ENCODE measurements at regions not wholly inside any gene's neighbourhood (a gene's known extent, or its start where the extent isn't known, plus 50 kb on each side); places are given as distances from the start of the nearest gene placed in this dataset.

DNA sequence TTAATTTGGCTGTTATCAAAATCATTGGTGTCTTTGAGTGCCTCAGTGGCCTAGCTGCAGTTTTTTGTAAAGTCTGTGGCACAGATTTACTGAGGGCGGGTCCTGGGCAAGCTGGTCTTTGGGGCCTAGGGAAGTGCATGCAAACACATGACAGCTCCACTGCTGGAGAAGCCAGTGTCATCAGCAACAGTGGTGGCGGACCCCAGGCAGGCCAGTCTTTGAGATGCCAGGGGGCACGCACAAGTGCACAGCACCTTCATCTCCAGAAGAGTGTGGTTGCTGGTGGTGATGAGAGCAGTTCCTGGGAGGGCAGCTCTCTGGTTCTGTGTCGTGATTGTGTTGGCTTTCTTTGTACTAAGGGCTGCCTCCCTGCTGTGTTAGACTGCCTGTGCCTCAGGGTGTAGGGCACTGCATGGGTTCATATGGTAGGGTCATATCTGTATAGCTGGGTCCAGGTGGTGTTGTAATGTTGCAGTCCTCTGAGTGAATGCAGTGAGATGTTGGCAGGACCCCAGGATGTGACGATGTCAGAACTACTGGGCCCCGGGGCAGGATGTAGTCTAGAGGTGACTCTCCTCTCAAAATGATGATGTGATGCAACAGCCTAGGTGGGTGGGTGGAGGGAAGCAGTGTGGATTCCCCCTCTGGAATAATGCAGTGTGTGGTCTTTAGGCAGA, 646.7 kb upstream of the CDH2 start:
- Histone ChIP-seq H3K36me3 (no peaks in the 10 kb centered on the region), H3K27me3 (no peaks in the 10 kb centered on the region), H3K9me3 (no peaks in the 10 kb centered on the region), H3K27ac (no peak overlapping the region), H3K4me1 (no peaks in the 10 kb centered on the region), H3K4me3 (replicated peaks in 1 of 3) (no peak overlapping the region)
- intact Hi-C loops (cut with DNase I) = no loop called here
- no peak for DNase-seq
- WGBS, 2 donors = 88 to 91% methylated on average over 6 of the region's 6 CpGs
- TF ChIP-seq, protein P1, sequence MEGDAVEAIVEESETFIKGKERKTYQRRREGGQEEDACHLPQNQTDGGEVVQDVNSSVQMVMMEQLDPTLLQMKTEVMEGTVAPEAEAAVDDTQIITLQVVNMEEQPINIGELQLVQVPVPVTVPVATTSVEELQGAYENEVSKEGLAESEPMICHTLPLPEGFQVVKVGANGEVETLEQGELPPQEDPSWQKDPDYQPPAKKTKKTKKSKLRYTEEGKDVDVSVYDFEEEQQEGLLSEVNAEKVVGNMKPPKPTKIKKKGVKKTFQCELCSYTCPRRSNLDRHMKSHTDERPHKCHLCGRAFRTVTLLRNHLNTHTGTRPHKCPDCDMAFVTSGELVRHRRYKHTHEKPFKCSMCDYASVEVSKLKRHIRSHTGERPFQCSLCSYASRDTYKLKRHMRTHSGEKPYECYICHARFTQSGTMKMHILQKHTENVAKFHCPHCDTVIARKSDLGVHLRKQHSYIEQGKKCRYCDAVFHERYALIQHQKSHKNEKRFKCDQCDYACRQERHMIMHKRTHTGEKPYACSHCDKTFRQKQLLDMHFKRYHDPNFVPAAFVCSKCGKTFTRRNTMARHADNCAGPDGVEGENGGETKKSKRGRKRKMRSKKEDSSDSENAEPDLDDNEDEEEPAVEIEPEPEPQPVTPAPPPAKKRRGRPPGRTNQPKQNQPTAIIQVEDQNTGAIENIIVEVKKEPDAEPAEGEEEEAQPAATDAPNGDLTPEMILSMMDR (IDR thresholded peaks at IDR 0.05) = no peak
- no peak for TF ChIP-seq POLR2A (IDR thresholded peaks at IDR 0.05)

DNA sequence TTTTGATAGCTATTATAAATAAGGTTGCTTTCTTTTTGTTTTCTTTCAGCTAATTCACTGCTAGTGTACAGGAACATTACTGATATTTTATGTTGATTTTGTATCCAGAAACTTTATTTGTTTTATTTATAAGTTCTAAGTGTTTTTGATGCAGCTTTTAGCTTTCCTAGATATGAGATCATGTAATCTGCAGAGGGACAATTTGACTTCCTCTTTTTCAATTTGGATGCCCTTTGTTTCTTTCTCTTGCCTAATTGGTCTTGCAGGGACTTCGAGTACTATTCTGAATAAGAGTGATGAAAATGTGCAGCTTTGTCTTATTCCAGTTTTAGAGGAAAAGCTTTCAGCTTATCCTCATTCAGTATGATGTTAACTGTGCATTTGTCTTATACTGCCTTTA, 643.4 kb upstream of the CDH2 start:
- TF ChIP-seq, protein P1 (IDR thresholded peaks at IDR 0.05) = no peak
- no peak for TF ChIP-seq POLR2A (IDR thresholded peaks at IDR 0.05)
- Histone ChIP-seq H3K36me3 (no peaks in the 10 kb centered on the region), H3K4me3 (replicated peaks in 1 of 3) (no peak overlapping the region), H3K27me3 (no peaks in the 10 kb centered on the region), H3K4me1 (no peaks in the 10 kb centered on the region), H3K9me3 (no peaks in the 10 kb centered on the region), H3K27ac (no peak overlapping the region)
- intact Hi-C loops (cut with DNase I) = no loop called here
- DNase-seq = no peak
- 67 to 77% methylated on average over 1 of the region's 1 CpG for WGBS, 2 donors

DNA sequence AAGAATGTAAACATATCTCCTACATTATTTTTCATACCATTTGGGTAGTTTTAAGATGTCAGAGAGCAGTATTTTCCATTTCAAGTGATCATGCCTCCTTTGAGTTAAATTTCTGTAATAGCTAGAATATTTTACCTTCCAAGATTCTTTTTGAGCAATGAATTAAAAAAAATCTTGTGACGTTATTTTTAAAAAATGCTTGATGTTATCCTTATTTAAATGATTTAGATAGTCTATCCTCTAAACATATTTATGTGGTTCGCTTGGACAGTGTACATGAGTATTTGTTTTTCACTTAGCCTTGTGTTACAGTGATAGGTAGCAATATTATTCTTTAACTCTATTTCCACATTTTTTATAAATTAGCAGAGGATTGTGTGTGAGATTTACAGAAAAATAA, 639.2 kb upstream of the CDH2 start:
- Histone ChIP-seq H3K27ac (no peak overlapping the region), H3K9me3 (no peaks in the 10 kb centered on the region), H3K4me3 (replicated peaks in 1 of 3) (no peak overlapping the region), H3K4me1 (no peaks in the 10 kb centered on the region), H3K27me3 (no peaks in the 10 kb centered on the region), H3K36me3 (no peaks in the 10 kb centered on the region)
- 80 to 82% methylated on average over 2 of the region's 2 CpGs for WGBS, 2 donors
- no peak for DNase-seq
- no peak for TF ChIP-seq POLR2A (IDR thresholded peaks at IDR 0.05)
- TF ChIP-seq, protein P1 (IDR thresholded peaks at IDR 0.05) = no peak
- intact Hi-C loops (cut with DNase I) = no loop called here

DNA sequence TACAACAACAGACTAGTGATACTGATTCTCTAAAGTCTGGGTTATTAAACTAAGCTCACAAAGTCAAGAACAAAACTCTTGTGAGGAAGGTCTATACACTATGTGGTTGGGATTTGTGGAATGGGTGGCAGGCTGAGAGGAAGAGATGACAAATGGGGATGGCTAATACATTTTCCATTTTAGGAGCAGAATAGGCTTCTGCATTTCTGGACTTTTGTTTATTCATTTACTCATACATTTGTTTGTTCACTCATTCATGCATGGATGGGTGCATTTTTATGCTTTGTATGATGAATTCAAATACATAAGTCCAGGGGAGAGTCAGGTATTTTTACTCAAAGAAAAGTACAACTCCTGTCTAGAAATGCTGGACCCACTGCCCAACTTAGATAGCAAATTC, 637.4 kb upstream of the CDH2 start:
- H3K27me3 ChIP-seq = no peaks in the 10 kb centered on the region
- no peaks in the 10 kb centered on the region for H3K9me3 ChIP-seq
- no peaks in the 10 kb centered on the region for H3K36me3 ChIP-seq
- DNase-seq = no peak
- no peak overlapping the region for H3K4me3 ChIP-seq (replicated peaks in 1 of 3)
- no peak for TF ChIP-seq POLR2A (IDR thresholded peaks at IDR 0.05)
- TF ChIP-seq, protein P1 (IDR thresholded peaks at IDR 0.05) = no peak
- no peaks in the 10 kb centered on the region for H3K4me1 ChIP-seq
- intact Hi-C loops (cut with DNase I) = no loop called here
- H3K27ac ChIP-seq = no peak overlapping the region

DNA sequence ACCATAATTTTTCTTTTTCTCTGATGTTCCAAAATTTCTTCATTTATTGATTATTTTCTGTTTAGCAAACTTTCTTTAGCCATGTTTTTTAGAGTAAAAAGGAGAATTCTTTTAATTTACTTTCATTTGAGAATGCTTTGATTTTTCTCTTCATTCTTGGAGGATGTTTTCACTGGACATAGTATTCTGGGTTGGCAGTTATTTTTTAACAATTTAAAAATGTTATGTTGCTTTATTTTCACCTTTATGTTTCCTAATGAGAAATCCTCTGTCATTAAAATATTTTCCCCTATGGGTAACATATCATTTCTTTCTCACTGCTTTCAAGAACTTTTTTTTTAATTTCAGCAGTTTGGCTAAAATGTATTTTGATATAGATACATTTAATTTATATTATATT, 631.4 kb upstream of the CDH2 start:
- TF ChIP-seq, protein P1 (IDR thresholded peaks at IDR 0.05) = no peak
- TF ChIP-seq POLR2A (IDR thresholded peaks at IDR 0.05) = no peak
- no peaks in the 10 kb centered on the region for H3K36me3 ChIP-seq
- no peaks in the 10 kb centered on the region for H3K9me3 ChIP-seq
- H3K4me3 ChIP-seq (replicated peaks in 1 of 3) = no peak overlapping the region
- no peaks in the 10 kb centered on the region for H3K27me3 ChIP-seq
- H3K4me1 ChIP-seq = no peaks in the 10 kb centered on the region
- H3K27ac ChIP-seq = no peak overlapping the region
- intact Hi-C loops (cut with DNase I) = no loop called here
- DNase-seq = no peak
